Progenitor cell of endocrine pancreas (in vitro differentiated cells): ENCODE measurements at regions not wholly inside any gene's neighbourhood (a gene's known extent, or its start where the extent isn't known, plus 50 kb on each side); places are given as distances from the start of the nearest gene placed in this dataset.

Source experiments
- DNase-seq: peaks from one replicate; pipeline ENCODE4 v3.0.0; 2021; ENCODE audit warnings: low spot score; ENCODE audit not compliant: unreplicated experiment
- H3K27ac Mint-ChIP-seq: 2 replicates; pipeline ENCODE4 v1.8.0; 2021; ENCODE audit warnings: mild to moderate bottlenecking, moderate library complexity, mixed read lengths
- H3K27me3 Mint-ChIP-seq: 2 replicates; pipeline ENCODE4 v1.8.0; 2021; ENCODE audit warnings: mixed read lengths
- H3K36me3 Mint-ChIP-seq: 2 replicates; pipeline ENCODE4 v1.8.0; 2022; ENCODE audit warnings: mixed read lengths; ENCODE audit not compliant: insufficient read depth
- H3K4me1 Mint-ChIP-seq: 2 replicates; pipeline ENCODE4 v1.8.0; 2021; ENCODE audit warnings: low read depth, mixed read lengths
- H3K4me3 Mint-ChIP-seq: 2 replicates; pipeline ENCODE4 v1.8.0; 2021; ENCODE audit warnings: low read depth, mild to moderate bottlenecking, moderate library complexity, mixed read lengths
- H3K9me3 Mint-ChIP-seq: 2 replicates; pipeline ENCODE4 v1.8.0; 2021; ENCODE audit warnings: low read depth, mixed read lengths
- TF ChIP-seq, protein P1 (sequence below): fragments of 200-600 bp; sonication (generic); IDR thresholded peaks from one replicate; pipeline ENCODE4 v1.5.0; 2021; ENCODE audit warnings: antibody characterized with exemption, mild to moderate bottlenecking; ENCODE audit not compliant: unreplicated experiment

DNA sequence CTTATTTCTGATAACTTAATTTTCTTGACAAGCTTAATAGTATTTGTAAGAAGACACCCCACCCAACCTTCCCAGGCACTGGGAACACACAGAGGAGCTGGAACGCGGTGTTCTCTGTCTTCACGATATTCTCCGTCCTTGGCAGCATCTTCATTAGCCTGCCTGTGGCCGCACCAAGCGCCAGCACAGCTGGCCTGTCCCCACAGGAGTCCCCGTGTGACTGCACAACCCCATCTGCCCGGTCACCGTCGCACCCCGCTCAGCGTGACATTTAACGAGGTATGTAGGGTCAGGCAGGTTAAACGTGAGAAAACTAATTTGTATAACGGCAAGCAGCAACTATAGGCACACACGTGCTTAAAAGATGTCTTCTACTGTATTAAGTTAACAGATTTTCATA lies 293.3 kb downstream of the BRD1 start:
- no peak overlapping the region for H3K27ac Mint-ChIP-seq
- TF ChIP-seq, protein P1, sequence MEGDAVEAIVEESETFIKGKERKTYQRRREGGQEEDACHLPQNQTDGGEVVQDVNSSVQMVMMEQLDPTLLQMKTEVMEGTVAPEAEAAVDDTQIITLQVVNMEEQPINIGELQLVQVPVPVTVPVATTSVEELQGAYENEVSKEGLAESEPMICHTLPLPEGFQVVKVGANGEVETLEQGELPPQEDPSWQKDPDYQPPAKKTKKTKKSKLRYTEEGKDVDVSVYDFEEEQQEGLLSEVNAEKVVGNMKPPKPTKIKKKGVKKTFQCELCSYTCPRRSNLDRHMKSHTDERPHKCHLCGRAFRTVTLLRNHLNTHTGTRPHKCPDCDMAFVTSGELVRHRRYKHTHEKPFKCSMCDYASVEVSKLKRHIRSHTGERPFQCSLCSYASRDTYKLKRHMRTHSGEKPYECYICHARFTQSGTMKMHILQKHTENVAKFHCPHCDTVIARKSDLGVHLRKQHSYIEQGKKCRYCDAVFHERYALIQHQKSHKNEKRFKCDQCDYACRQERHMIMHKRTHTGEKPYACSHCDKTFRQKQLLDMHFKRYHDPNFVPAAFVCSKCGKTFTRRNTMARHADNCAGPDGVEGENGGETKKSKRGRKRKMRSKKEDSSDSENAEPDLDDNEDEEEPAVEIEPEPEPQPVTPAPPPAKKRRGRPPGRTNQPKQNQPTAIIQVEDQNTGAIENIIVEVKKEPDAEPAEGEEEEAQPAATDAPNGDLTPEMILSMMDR: no peak
- H3K4me1 Mint-ChIP-seq: peaks cover 3% of the 10 kb centered on the region
- no peaks in the 10 kb centered on the region for H3K9me3 Mint-ChIP-seq
- no peaks in the 10 kb centered on the region for H3K36me3 Mint-ChIP-seq
- peaks cover 23% of the 10 kb centered on the region for H3K27me3 Mint-ChIP-seq
- no peak for DNase-seq
- no peak overlapping the region for H3K4me3 Mint-ChIP-seq

DNA sequence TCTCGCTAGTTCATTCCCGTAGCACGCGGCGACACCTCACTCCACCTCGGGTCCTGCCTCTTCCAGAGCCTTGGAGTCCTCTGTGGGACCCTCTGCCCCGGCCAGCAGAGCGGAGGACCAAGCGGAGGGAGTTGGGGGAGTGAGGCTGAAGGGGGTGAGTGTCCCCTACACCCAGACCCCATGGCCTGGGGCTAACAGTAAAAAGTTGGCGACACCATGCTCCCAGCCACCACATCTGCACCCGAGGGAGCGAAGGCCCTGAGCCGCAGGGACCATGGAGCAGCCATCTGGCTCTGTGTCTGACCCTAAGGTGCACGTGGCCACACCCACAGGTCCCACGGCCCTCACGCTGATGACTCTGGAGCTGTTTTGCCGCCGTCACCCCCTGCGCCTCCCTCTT lies 293.8 kb downstream of the BRD1 start:
- no peaks in the 10 kb centered on the region for H3K36me3 Mint-ChIP-seq
- peaks cover 3% of the 10 kb centered on the region for H3K4me1 Mint-ChIP-seq
- H3K4me3 Mint-ChIP-seq: no peak overlapping the region
- TF ChIP-seq, protein P1: no peak
- peaks cover 21% of the 10 kb centered on the region for H3K27me3 Mint-ChIP-seq
- H3K27ac Mint-ChIP-seq: no peak overlapping the region
- no peak for DNase-seq
- H3K9me3 Mint-ChIP-seq: no peaks in the 10 kb centered on the region

DNA sequence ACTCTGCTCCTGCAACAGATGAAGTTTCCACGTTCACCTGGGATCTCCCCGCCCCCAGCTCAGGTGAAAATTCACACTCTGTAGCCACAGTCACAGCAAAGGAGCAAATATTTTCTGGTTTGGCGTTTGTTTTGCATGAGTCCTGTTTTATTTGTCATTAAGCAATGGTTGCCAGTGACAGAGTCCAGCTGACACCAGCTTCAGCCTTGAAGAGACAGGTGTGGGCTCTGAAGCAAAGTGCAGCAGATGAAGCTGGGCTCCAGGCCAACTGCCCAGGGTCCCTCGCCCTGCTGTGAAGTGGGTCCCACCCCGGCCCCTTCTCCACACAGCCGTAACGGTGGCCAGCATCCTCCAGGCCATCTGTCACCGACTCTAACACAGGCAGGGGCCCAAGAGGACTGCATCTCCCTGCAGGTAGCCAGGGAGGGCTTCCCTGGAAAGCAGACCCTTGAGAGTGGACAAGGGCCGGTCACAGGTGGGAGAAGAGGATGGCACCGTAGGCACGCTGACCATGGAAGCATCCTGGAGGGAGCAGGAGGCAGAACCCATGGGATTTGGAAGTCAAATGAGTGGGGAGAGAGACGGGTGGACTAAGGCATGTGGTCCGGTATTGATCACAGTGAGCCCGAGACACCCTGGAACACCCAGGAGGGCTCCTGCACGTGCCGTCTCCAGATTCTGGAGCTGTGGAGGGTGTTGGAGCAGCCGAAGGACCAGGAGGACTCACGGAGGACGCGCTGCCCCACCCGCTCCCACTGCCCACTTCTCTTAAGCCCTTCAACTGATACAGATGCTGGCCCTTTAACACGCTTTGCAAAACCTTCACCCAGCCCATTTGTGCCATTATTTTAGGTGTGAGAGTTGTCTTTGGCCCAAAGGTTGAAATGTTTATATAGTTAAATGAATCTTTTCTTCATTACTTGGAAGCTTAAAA lies 294.5 kb downstream of the BRD1 start:
- peaks cover 21% of the 10 kb centered on the region for H3K27me3 Mint-ChIP-seq
- TF ChIP-seq, protein P1: no peak
- H3K27ac Mint-ChIP-seq: no peak overlapping the region
- no peaks in the 10 kb centered on the region for H3K36me3 Mint-ChIP-seq
- no peaks in the 10 kb centered on the region for H3K9me3 Mint-ChIP-seq
- peaks cover 6% of the 10 kb centered on the region for H3K4me1 Mint-ChIP-seq
- no peak for DNase-seq
- H3K4me3 Mint-ChIP-seq: no peak overlapping the region

DNA sequence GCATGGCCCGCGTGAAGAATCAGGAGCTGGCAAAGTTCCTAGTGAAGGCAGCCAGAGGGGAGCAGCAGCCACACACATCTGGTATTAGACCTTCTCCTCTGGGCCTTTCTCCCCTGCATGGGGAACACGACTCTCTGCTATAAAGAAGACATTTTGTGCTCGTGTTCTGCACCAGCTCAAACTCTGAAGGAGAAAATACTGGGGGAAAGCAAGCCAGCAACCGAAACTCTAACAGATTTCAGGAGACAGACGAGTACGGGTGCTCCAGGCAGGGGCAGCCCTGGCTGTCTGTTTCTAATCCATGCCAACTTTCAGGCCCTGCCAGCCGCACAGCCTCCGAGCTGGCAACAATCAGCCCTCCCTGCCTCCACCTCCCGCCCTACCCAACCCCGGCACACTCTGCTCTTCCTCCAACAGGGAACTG lies 296.3 kb downstream of the BRD1 start:
- Mint-ChIP-seq H3K4me1 (peaks cover 8% of the 10 kb centered on the region), H3K27me3 (peaks cover 14% of the 10 kb centered on the region), H3K9me3 (no peaks in the 10 kb centered on the region), H3K4me3 (no peak overlapping the region), H3K27ac (no peak overlapping the region), H3K36me3 (no peaks in the 10 kb centered on the region)
- DNase-seq: no peak
- TF ChIP-seq, protein P1: no peak

DNA sequence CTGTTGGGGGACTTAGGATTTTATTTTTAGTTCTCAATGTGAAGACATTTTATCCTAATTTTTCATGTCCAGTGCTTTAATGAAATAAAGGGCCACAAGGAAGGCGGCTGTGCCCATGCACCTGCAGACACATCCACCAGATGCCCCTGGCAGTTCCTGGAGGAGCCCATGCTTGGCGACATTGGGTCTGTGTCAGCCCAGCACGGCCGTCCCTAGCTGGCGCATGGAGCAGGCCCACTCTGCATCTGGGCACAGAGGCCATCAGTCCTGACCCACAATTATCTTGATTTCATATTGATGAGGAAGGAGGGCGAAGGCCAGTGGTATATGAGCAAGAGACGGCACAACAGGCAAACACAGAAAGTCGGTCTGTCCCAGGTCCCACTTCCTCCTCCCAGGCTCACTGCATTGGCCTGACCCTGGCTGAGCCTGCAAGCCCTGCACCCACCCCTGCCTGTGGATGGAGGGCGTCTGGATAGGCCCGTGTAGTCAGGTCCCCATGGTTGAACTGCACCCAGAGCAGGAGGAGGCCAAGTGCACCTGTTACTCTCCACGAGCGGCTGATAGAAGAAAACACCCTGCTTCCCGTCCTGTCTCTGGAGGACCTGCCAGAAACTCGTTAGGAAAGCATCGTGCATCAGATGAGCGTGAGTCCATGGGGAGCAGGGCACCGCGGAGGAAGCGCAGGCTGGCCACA lies 296.9 kb downstream of the BRD1 start:
- DNase-seq: no peak
- Mint-ChIP-seq H3K4me3 (no peak overlapping the region), H3K36me3 (no peaks in the 10 kb centered on the region), H3K27me3 (peaks cover 11% of the 10 kb centered on the region), H3K27ac (no peak overlapping the region), H3K4me1 (peaks cover 6% of the 10 kb centered on the region), H3K9me3 (no peaks in the 10 kb centered on the region)
- TF ChIP-seq, protein P1: no peak
